D721Med (cell line): ENCODE measurements at regions not wholly inside any gene's neighbourhood (a gene's known extent, or its start where the extent isn't known, plus 50 kb on each side); places are given as distances from the start of the nearest gene placed in this dataset.

Experiments
- DNase-seq: peaks from one replicate; pipeline ENCODE4 v3.0.0; 2011; ENCODE audit warnings: low spot score; ENCODE audit not compliant: insufficient read length
- FAIRE-seq: peaks from 2 replicates; lab custom pipeline; 2011; peaks lifted over from hg19 to GRCh38; lab: Jason Lieb, UNC
- TF ChIP-seq, protein P1 (sequence below): IDR thresholded peaks from 2 replicates; pipeline ENCODE4 v1.5.1; 2012; ENCODE audit warnings: mild to moderate bottlenecking, control low read depth; ENCODE audit not compliant: insufficient read depth; ENCODE audit errors: missing control alignments

DNA sequence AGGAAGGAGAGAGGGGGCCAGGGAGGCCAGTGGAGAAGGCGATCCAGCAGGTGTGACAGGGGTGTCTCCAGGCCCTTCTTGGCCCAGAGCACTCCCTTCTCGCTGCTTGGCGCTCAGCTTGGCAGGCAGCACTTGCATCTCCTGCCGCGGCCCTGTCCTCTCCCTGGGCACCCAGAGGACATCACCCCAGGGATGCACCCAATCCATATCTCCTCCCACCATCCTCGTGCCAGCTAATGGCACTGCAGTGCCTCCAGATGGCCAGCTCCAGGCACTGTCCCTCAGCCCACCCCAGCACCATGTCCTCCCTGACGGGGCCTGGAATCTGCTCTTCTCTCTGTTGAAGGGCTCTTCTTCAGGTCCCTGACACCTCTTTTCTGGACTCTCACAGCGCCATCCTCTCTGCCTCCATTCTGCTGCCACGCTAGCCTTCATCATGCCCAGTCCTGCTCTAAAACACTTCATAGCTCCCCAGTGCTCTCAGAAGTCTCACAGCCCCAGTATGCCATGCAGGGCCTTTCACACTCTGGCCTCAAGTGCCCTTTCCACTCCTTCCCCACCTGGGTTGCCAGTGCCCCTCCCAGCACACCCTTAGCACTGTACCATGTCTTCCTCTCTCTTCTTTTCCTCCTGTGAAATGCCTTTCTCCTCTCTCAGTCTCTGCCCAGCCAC is 106.8 kb upstream of the SLC6A11 start:
- FAIRE-seq, result no peak
- no peak for DNase-seq

DNA sequence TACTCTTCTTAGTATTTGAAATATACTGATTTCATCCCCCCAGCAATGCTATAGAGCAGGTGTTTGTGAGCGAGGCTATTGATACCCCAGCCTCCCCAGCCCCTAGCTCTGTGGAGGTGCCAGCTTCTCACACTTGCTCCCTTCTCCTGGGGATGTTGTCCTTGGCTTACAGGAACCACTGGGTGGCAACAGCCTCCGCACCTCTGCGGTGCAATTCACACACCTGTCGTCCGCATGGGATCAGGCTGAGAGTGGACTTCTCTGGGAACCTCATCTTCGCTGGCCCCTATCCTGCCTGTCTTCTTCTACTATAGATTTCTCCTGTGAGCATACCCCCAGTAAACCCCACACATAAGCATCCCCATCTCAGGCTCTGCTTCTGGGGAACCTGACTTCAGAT is 103.9 kb upstream of the SLC6A11 start:
- no peak for DNase-seq
- TF ChIP-seq, protein P1, sequence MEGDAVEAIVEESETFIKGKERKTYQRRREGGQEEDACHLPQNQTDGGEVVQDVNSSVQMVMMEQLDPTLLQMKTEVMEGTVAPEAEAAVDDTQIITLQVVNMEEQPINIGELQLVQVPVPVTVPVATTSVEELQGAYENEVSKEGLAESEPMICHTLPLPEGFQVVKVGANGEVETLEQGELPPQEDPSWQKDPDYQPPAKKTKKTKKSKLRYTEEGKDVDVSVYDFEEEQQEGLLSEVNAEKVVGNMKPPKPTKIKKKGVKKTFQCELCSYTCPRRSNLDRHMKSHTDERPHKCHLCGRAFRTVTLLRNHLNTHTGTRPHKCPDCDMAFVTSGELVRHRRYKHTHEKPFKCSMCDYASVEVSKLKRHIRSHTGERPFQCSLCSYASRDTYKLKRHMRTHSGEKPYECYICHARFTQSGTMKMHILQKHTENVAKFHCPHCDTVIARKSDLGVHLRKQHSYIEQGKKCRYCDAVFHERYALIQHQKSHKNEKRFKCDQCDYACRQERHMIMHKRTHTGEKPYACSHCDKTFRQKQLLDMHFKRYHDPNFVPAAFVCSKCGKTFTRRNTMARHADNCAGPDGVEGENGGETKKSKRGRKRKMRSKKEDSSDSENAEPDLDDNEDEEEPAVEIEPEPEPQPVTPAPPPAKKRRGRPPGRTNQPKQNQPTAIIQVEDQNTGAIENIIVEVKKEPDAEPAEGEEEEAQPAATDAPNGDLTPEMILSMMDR, result no peak
- no peak for FAIRE-seq

More for the DNA sequence above, 106.8 kb upstream of the SLC6A11 start:
- TF ChIP-seq, protein P1, result no peak

DNA sequence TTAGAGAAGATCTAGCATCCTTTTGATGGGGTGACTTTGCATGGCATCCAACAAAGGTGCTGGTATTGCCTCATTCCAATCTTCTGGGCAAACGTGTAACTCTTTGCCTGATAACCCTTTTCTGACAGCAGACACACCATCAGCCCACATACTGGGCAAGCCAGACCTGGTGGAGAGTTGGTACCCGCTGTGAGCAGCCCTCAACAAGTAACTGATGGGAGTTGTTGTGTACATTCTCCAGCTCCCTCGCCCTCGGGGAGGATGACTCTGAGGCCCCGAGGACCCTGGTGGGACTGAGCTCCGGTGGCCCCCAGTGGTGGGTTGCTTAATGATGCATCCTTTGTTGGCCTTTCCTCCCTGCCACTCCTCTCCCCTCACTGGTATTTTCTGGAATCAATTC is 102.4 kb upstream of the SLC6A11 start:
- no peak for DNase-seq
- TF ChIP-seq, protein P1, result no peak
- FAIRE-seq, result no peak

DNA sequence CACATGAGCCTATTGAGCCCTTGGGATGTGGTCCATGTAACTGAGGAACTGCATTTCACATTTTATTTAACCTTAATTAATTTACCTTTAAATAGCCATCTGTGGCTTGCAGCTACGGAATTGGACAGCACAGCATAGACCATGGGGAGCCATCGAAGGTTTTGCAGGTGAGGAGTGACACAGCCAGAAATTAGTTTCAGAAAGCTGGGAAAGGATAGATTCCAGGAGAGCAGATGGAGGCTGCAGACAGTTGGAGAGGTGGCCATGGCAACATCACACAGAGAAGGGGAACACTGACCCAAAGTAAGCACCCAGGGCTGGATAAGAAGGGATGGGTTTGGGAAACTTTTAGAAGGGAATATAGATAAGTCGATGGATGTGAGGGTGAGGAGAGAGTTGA is 100.1 kb upstream of the SLC6A11 start:
- DNase-seq (no peak), FAIRE-seq (no peak)
- TF ChIP-seq, protein P1, result no peak

DNA sequence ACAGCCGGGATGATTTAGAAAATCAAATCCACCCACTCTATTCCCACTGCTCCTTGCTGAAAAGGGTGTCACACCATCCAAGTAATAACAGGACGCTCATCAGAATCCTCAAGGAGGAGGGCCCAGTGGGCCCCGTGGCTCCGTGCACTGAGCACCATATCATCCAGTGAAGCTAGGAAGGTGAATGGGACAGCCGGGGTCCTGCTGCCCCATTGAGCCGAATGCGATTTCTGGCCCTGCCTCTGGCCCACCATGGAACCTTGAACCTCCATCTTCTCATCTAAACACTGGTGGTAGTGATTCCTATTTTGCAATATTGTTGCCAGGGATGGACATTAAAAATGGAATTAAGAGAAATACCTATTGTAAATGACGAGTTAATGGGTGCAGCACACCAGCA is 99.1 kb upstream of the SLC6A11 start:
- TF ChIP-seq, protein P1, result no peak
- FAIRE-seq, result no peak
- DNase-seq, result no peak

DNA sequence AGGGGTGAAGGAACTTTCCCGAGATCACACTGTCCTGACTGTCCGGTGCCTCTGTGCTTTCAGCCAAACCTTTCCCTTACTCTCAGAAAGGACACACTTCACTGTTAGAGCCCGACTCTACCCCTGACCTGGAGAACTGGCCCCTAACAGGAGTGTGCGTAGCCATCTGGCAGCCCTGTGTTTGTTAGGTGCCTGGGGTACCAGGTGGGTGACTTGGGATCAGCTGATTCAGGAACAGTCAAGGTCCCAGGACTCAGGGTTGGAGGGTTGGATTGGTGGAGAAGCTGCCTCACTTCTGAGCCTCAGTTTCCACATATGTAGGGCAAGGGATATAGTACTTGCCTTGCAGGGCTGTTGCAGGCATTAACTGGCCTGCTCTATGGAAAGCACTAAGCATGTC is 98.3 kb upstream of the SLC6A11 start:
- TF ChIP-seq, protein P1, result no peak
- no peak for FAIRE-seq
- DNase-seq, result no peak

DNA sequence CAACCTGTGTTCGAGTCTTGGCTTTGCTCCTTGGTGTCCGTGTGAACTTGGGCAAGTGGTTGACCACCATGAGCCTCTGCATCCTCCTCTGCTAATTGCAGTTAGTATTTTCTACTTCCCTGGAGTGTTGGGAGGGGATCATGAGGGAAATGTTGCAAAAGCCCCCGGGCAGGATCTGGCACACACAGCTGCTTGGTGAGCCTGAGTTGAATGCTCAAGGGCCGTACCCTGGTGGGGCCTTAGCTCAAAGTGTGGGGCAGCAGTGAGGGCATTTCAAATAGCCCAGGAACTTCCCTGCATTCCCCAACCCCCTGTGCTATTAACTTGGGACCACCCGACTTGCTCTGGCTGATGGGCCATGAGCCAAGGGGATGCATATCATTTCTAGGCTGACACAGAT is 94.9 kb upstream of the SLC6A11 start:
- TF ChIP-seq, protein P1, result no peak
- no peak for DNase-seq
- FAIRE-seq, result no peak
